DMS153 treated with DMSO at 0.1 percent for 48 hours (cell line): ENCODE measurements at regions not wholly inside any gene's neighbourhood (a gene's known extent, or its start where the extent isn't known, plus 50 kb on each side); places are given as distances from the start of the nearest gene placed in this dataset.

ENCODE experiments used
- DNase-seq: peaks from one replicate; lab custom pipeline; 2025; ENCODE audit not compliant: unreplicated experiment; lab: John Stamatoyannopoulos, UW

DNA sequence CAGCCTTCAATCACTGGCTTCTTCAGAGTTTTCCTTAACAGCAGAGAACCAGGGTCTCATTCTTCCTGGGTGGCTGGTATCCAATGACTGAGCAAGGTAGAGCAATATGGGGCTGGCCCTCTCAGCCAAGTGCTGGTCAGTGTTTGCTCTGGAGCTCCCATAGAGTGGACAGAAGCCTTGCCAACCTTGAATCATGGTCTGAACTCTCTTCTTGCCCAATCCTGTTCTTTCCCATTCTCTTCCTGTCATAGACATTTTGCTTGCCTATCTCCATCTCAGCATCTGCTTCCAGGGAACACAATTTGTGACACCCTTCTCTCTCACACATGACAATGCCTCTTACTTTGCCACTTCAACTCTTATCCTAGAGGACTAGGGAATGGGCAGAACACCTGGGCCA is 245.6 kb upstream of the PEX5L start:
- DNase-seq = no peak

GRCh38 chr3:180283251-180283650 is 246.5 kb upstream of the PEX5L start:
- DNase-seq = no peak

GRCh38 chr3:180284331-180285110 is 247.8 kb upstream of the PEX5L start:
- no peak for DNase-seq

GRCh38 chr3:180287703-180288102 is 251.0 kb upstream of the PEX5L start:
- DNase-seq = no peak

GRCh38 chr3:180288816-180289215 is 252.1 kb upstream of the PEX5L start:
- no peak for DNase-seq

GRCh38 chr3:180290300-180290699 is 253.6 kb upstream of the PEX5L start:
- no peak for DNase-seq

DNA sequence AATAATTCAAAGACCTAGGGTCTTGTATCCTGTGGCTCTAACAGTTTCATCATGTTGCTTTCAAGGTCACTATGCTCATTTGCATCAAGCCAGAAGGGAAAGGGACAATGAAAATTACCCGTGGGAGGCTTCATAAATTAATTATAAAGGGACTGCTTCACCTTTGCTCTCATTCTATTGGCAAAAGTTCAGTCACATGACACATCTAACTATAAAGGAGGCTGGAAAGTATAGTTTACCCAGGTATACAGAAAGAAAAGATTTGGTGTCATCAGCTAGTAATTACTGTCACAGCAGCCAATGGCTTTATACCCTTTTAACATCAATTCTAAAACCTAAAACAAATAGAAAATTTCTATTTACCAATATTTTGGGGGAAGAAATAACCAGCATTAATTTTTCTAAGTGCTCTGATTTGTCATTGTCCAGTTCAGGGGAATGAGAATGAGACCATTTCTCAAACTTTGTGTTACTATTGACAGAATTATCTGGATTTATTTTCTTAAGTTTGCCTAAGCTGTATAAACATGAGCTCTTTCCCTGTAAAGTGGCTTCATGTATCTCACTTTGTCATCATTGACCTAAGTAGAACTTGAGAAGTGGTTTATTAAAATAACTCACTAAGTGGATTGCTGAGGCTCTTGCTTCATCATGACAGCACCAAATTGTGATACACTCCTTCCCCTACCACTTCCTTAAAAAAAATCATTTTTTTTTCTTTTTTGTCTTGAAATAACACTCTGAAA is 257.7 kb upstream of the PEX5L start:
- no peak for DNase-seq

DNA sequence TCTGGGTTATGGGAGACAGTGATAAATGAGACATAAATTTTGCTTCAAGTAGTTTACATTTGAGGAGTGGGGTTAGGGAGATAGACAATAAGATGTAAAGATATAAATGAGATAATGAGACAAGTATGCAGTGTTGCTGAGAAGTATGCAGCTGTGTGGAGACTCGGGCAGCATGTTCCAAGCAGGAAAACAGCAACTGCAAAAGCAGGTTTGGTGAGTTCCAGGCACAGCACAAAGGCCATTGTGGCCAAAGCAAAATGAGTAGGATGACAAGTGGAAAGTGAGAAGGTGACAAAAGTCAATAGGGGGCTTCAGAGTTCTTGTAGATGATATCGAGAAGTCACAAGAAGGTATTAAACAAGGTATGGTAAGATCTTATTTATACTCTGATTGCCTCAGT is 259.1 kb upstream of the PEX5L start:
- no peak for DNase-seq

DNA sequence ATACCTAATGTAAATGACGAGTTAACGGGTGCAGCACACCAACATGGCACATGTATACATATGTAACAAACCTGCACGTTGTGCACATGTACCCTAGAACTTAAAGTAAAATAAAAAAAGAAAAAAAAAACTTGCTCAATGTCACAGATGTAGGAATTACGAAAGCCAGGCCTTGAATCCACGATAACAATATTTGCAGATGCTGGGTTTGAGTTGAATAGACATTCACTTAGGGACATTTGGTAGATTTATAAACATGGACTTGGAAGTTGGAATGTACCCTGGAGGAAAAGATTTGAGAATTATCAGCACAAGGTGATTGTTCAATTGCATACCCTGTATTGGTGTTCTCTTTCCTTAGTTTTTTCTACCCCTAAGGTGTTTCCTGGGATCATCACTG is 260.2 kb upstream of the PEX5L start:
- DNase-seq = no peak

DNA sequence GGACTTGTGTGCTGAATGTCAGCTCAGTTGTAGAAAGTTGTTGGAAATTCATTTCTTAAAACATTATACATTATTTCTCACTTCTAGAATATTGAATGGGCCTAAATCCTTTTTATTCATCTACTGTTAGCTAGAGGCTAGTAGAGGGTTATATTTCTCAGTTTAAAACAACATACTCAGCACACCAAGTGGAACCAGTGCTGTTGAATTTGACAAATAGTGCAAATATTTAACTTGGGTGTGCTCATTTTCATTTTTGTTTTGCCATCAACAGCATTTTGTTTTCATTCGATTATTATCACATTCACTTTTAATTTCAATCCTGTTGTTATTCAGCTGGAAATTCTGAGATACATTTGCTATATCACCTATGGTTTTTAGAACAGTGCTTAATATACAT is 269.4 kb upstream of the PEX5L start:
- DNase-seq = no peak

DNA sequence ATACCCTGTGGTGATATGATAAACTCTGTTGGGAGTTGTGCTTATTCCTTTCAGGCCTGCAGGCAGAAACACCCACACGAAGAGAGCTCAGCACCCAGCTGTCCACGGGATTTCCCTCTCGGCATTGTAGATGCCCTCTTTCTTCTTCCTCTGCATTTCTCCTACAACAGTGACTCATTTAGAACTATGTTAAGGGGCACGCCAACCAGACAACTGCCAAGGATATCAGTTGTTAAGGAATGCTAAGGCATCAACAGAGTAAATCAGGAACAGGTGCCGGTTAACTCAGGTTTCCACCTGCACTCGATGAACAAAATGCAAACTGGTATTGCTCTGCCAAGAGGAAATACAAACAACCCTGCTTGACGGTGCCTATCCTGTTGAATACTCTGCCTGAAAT is 270.0 kb upstream of the PEX5L start:
- DNase-seq = no peak

GRCh38 chr3:180311242-180311641 is 274.5 kb upstream of the PEX5L start:
- no peak for DNase-seq

GRCh38 chr3:180316321-180316720 is 279.6 kb upstream of the PEX5L start:
- no peak for DNase-seq

- no peak for DNase-seq
Measured at GRCh38 chr3:180319461-180319860, 282.5 kb upstream of the TTC14 start.

- DNase-seq = no peak
Measured at GRCh38 chr3:180320631-180321030, 281.3 kb upstream of the TTC14 start.

- DNase-seq = no peak
Measured at GRCh38 chr3:180321534-180321933, 280.4 kb upstream of the TTC14 start.

- DNase-seq = no peak
Measured at GRCh38 chr3:180322829-180323228, 279.1 kb upstream of the TTC14 start.

- DNase-seq = no peak
Measured at GRCh38 chr3:180324791-180325190, 277.2 kb upstream of the TTC14 start.

GRCh38 chr3:180325533-180325932 is 276.4 kb upstream of the TTC14 start:
- no peak for DNase-seq

DNA sequence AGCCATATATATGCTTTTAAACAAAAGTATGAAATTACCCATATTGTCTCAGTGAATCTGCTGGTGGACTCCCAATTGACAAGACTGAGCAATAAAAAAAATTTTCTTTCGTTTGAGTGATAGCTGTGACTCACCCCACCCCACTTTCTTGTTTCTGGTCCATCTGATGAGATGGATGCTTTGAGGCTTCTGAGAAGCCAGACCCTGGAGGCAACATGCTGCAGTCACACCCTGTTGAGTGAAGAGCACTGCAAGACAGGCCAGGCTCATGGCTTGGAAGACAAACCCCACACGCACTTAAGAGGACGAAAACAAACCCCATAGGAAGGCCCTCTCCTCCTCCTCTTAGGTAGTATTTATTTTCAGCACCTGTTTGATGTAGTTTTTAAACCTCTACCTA is 276.0 kb upstream of the TTC14 start:
- DNase-seq = no peak

- DNase-seq = no peak
Measured at GRCh38 chr3:180329187-180329586, 272.8 kb upstream of the TTC14 start.

- DNase-seq = no peak
Measured at GRCh38 chr3:180329847-180330246, 272.1 kb upstream of the TTC14 start.

- no peak for DNase-seq
Measured at GRCh38 chr3:180330440-180330839, 271.5 kb upstream of the TTC14 start.
